ENCODE measurements at regions not wholly inside any gene's neighbourhood (a gene's known extent, or its start where the extent isn't known, plus 50 kb on each side); places are given as distances from the start of the nearest gene placed in this dataset.
A peak's percentile ranks its signal among the peaks of the same experiment; 100 is the strongest.

- DNase-seq (ENCODE audit: low read depth) = peak; percentile 26
Measured at GRCh38 chr22:34055525-34056200, 135.4 kb upstream of the LARGE1 start.

DNA sequence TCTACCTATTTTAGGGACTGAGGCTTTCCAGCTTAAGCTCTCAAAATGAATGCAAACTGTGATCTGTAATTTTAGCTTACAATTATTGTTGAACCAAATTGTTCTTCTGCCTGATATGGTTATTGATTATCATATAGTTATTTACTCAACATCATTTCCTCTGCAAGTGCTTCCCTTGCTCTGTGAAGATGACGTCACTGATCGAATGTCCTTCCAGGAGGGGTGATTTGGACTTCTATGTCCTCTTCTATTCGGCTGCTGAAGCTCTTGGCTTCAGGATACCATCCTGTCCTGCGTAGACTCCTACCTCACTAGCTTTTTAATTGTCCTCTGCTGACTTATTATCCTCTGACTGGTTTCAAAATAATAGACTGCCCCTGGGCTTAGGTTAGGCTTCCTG lies 137.4 kb upstream of the LARGE1 start:
- no peak for DNase-seq (ENCODE audit: low read depth)

GRCh38 chr22:34064696-34065095 lies 144.4 kb upstream of the LARGE1 start:
- DNase-seq (ENCODE audit: low read depth) = no peak

GRCh38 chr22:34067031-34067430 lies 146.8 kb upstream of the LARGE1 start:
- no peak for DNase-seq (ENCODE audit: low read depth)

DNA sequence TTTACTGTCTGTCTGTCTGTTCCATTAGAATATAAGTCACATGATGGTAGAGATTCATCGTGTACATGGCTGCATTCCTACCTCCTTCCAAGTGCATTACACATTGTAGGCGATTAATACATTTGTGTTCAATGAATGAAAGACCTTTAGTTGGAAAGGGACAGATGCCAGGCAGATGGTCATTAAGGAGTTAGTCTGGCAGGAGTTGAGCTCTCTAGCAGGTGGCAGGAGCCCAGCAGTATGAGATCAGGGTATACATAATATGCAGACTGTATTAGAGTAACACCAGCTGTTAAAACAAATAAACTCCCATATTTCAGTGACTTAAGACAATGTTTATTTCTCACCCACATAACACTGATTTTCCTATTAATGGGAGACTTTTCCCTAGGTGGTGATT lies 147.7 kb upstream of the LARGE1 start:
- DNase-seq (ENCODE audit: low read depth) = no peak

DNA sequence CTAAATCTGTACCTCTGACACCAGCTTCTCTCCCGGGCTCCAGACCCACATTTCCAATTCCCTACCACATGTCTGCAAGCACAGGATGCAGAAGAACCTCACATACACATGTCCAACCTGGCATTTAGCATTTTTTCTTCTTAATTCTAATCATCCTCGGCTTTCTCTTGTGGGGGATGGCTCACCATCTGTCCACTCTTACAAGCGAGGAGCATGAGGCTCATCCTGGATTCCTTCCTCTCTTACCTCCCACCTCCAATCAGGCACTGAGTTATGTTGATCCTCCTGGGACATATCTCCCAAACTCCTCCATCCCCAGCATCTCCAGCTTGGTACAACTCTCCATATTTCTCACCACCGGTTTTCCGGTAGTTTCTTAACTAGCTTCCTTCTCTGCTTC lies 149.8 kb upstream of the LARGE1 start:
- no peak for DNase-seq (ENCODE audit: low read depth)

- no peak for DNase-seq (ENCODE audit: low read depth)
Measured at GRCh38 chr22:34070531-34070930, 150.3 kb upstream of the LARGE1 start.

GRCh38 chr22:34072585-34072984 lies 152.3 kb upstream of the LARGE1 start:
- DNase-seq (ENCODE audit: low read depth) = no peak

DNA sequence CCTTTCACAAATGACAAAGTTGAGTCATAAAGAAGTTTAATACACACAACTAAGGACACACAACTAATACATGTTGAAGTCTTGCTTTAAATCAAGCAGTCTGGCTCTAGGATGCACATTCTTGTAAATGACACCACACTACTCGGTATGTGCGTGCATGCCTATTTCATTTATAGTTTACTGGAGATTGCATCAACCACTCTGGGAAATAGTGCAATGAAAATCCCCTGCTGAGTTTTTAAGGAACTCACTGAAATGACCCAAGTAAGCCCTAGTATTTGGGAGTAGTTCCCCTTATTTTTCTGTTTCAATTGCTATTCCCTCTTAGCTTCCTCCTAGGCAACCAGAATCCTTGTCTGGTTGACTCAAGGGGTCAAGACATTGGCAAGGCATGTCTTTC lies 160.2 kb upstream of the LARGE1 start:
- no peak for DNase-seq (ENCODE audit: low read depth)

DNA sequence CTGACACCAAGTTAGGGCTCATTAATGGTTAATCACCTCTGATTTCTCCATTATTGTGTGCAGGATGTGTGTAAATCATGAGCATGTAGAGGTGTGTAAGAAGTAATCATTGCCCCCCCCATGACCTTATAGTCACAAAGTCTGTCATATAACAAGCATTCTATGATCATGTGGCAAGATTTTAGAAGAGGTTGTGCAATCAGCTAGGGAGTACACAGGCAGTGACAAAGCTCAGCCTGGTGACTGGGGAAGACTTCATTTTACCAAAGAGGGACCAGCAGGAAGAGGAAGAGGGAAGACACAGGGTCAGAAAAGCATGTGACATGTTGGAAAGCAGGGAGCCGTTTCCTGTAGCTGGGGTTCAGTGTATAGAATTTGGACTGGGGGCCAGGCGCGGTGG lies 176.5 kb upstream of the LARGE1 start:
- DNase-seq (ENCODE audit: low read depth) = no peak

- DNase-seq (ENCODE audit: low read depth) = no peak
Measured at GRCh38 chr22:34099278-34099677, 179.0 kb upstream of the LARGE1 start.

- DNase-seq (ENCODE audit: low read depth) = no peak
Measured at GRCh38 chr22:34102633-34103032, 182.4 kb upstream of the LARGE1 start.

DNA sequence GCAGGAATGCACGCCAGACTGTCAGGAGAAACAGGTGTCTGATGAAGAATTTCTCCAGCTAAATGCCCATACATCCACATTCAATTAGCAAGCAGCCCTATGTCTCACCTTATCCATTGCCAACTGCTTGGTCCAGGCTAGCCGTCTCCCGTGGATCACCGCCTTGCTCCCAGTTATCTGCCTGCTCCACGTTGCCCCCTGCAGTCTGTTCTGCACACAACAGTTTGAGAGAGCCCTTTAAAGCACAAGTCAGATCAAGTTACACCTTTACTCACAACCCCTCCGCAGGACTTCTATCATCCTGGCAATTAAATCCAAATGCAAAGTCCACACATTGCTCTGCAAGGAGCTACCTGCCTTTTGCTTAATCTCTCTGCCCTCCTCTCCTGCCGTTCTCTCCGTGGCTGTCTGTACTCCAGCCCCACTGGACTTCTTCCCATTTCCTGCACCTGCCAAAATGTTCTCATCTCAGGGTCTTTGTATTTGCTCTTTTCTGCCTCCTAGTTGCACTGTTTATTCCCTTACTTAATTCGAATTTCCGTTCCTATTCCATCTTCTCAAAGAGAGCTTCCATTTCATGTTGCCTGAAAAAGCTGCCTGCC lies 185.3 kb upstream of the LARGE1 start:
- no peak for DNase-seq (ENCODE audit: low read depth)

- DNase-seq (ENCODE audit: low read depth) = no peak
Measured at GRCh38 chr22:34108168-34108567, 187.9 kb upstream of the LARGE1 start.

DNA sequence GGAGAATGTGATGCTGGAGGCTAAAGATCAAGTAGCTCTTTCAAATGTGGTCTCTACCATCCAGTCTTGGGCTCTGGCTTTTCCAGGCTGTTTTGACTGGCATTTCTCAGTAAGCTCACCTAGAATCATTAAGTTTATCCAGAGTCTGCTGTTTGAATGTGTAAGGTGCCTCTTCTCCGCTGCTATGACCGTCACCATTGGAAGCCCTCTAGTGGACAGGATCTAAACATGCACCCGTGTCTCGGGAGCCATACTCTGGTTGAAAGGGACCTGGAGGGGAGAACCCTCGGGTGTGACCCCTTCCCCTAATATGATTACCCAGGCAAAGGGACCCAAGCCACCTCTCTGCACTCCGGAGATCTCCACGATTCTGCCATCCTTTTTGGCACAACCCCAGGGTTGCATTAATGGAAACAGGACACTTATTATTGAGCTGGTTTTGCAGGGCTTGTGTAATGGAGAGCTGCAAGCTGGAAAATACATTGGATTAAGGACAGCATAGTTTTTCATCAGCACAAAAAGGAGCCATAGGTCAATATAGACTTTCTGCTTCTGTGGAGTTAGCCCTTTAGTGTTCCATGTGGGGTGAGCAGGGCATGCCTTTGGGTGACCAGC lies 191.0 kb upstream of the LARGE1 start:
- no peak for DNase-seq (ENCODE audit: low read depth)

GRCh38 chr22:34113381-34113780 lies 193.1 kb upstream of the LARGE1 start:
- no peak for DNase-seq (ENCODE audit: low read depth)

DNA sequence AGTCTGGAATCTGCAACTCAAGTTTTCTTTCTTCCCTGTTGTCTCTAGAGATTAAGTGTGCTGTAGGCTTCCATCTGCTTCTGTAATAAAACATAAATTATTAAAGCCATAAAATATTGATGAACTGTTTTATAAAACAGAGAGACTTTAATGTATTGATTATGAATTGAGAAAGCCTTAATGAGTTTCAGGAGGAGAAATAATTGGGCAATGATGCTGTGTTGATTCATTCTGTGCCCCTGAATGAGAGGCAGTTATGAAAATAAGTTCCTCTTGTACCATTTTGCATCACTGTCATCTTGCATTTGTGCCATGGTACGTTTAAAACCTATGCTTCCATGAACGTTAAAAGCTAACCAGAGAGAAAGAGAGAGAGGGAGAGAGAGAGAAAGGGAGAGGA lies 194.1 kb upstream of the LARGE1 start:
- DNase-seq (ENCODE audit: low read depth) = no peak

DNA sequence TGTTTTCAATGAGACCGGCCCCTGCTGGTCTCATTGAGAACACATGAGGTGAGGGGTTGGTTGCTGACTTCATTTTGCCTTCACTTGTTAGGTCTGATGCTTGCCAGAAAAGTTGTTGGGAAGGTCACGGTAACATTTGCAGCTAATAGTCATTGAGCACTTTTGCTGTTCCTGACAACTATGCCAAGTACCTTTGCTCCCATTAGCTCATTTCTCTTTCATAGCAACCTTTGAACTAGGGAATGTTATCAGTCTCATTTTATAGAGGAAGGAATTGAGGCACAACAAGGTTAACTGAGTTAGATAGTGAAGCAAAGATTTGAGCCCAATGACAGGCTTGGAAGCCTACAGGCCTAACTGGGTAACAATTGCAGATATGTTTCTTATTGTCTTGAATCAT lies 195.4 kb upstream of the LARGE1 start:
- no peak for DNase-seq (ENCODE audit: low read depth)

DNA sequence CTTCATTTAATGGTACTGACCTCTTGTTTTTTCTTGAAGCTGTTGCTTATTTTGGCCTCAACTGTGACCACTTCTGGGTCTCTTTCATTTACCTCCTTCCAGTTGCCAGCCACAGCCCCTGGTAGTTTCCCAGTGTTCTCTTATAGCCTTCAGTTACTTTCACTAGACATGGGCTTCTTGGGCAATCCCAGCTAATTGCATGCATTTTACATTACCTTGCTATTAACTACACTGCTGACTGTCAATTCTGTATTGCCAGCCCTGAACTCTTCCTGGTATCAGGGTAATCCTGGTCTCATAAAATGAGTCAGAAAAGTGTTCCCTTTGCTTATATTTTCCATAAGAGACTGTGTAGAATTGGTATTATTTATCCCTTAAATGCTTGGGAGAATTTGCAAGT lies 195.8 kb upstream of the LARGE1 start:
- no peak for DNase-seq (ENCODE audit: low read depth)

DNA sequence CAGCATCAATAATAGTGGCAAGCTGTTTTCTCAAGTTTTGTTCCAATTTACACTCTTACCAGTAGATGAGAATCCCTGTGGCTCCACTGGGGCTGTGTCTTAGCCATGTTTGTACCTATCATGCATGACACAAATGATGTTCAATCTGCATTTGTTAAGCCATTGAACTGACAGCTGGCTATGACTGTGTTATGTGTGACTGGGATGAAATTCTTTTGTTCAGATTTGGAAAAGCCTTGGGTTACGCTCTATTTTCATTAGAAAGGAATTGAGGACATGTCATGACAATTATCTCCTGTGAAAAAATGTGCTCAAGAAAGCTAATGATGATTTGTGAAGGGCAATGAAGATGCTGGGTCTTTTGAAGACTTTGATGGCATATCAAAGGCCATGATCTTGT lies 201.8 kb upstream of the LARGE1 start:
- DNase-seq (ENCODE audit: low read depth) = no peak

DNA sequence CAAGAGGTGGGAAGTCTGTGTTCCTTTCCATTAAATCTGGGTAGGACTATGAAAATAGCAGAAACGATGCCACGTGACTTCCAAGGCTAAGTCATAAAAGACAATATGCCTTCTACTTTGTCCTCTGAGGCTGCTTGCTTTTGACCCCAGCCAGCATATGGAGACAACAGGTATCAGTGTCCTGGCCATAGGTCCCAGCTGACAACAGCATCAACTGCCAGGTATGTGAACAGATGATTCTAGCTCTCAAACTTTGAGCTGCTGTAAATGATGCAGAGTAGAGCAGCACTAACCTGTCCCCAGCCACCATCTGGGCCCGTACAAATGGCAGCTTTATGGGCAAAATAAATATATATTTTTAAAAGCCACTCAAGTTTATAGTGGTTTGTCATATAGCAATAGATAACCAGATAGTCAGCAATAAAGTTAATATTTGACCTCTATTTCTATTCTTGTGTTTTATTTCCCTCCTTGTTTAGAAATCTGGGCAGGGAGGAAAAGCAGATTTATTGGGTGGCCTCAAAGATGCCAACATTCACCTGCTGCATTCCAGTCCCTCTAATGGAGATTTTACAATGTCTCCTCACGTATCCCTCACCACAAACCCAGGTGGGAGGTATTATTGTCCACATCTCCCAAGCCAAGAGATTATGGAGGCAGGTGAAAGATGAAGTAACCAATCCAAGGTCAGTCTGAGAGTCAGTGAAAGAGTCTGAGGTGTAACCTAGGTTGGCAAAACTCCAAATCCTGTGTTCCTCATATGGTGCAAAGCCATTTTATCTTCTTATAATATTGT lies 209.6 kb upstream of the LARGE1 start:
- no peak for DNase-seq (ENCODE audit: low read depth)

DNA sequence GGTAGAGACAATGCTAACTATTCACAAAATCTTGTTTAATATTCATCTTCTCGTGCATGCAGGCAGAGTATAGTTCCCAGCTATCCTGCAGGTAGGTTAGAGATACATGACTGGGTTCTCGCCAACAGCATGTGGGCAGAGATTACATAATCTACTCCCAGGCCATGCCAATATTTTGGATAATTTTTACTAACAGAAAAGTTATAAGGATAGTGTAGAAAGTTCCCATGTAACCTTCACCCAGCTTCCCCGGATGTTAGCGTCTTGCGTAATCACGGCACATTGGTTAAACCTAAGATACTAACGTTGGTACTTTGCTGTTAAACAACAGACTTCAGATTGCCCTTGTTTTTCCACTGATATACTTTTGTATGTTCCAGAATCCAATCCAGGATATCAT lies 215.5 kb upstream of the LARGE1 start:
- DNase-seq (ENCODE audit: low read depth) = no peak

DNA sequence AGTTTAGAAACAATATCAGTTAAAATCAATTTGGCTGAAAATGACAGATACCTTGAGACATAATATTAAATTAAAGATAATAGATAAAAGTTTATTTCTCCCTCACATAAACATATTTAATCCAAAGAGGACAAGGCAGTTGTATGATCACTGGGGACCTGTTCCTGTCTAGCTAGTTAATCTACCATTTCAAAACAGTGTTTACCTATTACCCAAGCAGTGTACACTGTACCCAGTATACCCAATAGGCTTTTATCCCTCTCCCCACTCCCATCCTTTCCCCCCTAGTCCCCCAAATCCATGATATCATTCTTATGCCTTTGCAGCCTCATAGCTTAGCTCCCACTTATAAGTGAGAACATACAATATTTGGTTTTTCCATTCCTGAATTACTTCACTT lies 229.7 kb upstream of the LARGE1 start:
- DNase-seq (ENCODE audit: low read depth) = no peak
